Type B pancreatic cell (in vitro differentiated cells): ENCODE measurements at regions not wholly inside any gene's neighbourhood (a gene's known extent, or its start where the extent isn't known, plus 50 kb on each side); places are given as distances from the start of the nearest gene placed in this dataset.

ENCODE experiments used
- DNase-seq: peaks from one replicate; pipeline ENCODE4 v3.0.0; 2021; ENCODE audit warnings: mixed read lengths; ENCODE audit not compliant: unreplicated experiment; ENCODE audit errors: extremely low spot score
- H3K27ac Mint-ChIP-seq: 2 replicates; pipeline ENCODE4 v1.8.0; 2021; ENCODE audit warnings: mild to moderate bottlenecking, mixed read lengths
- H3K27me3 Mint-ChIP-seq: 2 replicates; pipeline ENCODE4 v1.8.0; 2021; ENCODE audit warnings: mixed read lengths
- H3K36me3 Mint-ChIP-seq: 2 replicates; pipeline ENCODE4 v1.8.0; 2021; ENCODE audit warnings: mixed read lengths
- H3K4me1 Mint-ChIP-seq: one replicate; pipeline ENCODE4 v1.8.0; 2021; ENCODE audit warnings: mixed read lengths; ENCODE audit not compliant: unreplicated experiment
- H3K4me3 Mint-ChIP-seq: 2 replicates; pipeline ENCODE4 v1.8.0; 2021; ENCODE audit warnings: mild to moderate bottlenecking, mixed read lengths
- H3K9me3 Mint-ChIP-seq: 2 replicates; pipeline ENCODE4 v1.8.0; 2021; ENCODE audit warnings: mixed read lengths
- CTCF ChIP-seq: fragments of 200-600 bp; sonication (generic); conservative IDR thresholded peaks from 2 replicates; pipeline ENCODE4 v1.5.0; 2021; ENCODE audit warnings: antibody characterized with exemption, mild to moderate bottlenecking

- Mint-ChIP-seq H3K36me3 (no peaks in the 10 kb centered on the region), H3K27ac (no peak overlapping the region), H3K4me1 (no peaks in the 10 kb centered on the region), H3K4me3 (no peak overlapping the region), H3K9me3 (peaks cover 9% of the 10 kb centered on the region), H3K27me3 (no peaks in the 10 kb centered on the region)
- no peak for DNase-seq
- no peak for TF ChIP-seq CTCF
Measured at GRCh38 chr18:65343571-65343970, 407.2 kb upstream of the CDH7 start.

GRCh38 chr18:65336411-65336810 lies 414.4 kb upstream of the CDH7 start:
- Mint-ChIP-seq H3K4me1 (no peaks in the 10 kb centered on the region), H3K27ac (no peak overlapping the region)

DNA sequence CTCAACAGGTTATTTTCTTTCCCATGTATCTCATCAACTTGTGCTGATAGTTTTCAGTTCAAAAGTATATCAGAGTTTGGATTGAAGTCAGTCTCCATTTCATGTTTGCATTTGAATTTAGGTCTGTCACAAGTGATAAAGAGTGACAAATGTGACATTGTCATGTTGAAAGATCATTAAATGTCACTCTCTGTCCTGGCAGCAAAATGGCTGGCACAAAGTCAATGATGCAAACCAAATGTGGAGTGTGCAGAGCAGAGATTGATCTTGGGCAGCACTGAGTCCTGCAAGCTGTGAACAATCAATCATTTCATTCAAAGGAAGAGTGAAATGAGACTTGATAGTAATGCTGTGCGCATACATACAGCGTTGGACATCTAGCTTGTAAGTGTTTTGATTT lies 421.8 kb upstream of the CDH7 start:
- Mint-ChIP-seq H3K4me3 (no peak overlapping the region), H3K9me3 (no peaks in the 10 kb centered on the region), H3K27me3 (no peaks in the 10 kb centered on the region), H3K36me3 (no peaks in the 10 kb centered on the region), H3K4me1 (no peaks in the 10 kb centered on the region), H3K27ac (no peak overlapping the region)
- no peak for TF ChIP-seq CTCF
- no peak for DNase-seq

More at GRCh38 chr18:65336411-65336810, 414.4 kb upstream of the CDH7 start:
- no peak for DNase-seq
- Mint-ChIP-seq H3K9me3 (no peaks in the 10 kb centered on the region), H3K36me3 (no peaks in the 10 kb centered on the region), H3K27me3 (no peaks in the 10 kb centered on the region), H3K4me3 (no peak overlapping the region)
- TF ChIP-seq CTCF = no peak

- DNase-seq = no peak
- TF ChIP-seq CTCF = no peak
- H3K9me3 Mint-ChIP-seq = no peaks in the 10 kb centered on the region
- H3K27ac Mint-ChIP-seq = no peak overlapping the region
- H3K4me1 Mint-ChIP-seq = no peaks in the 10 kb centered on the region
- H3K4me3 Mint-ChIP-seq = no peak overlapping the region
- H3K36me3 Mint-ChIP-seq = no peaks in the 10 kb centered on the region
- no peaks in the 10 kb centered on the region for H3K27me3 Mint-ChIP-seq
Measured at GRCh38 chr18:65326805-65327204, 424.0 kb upstream of the CDH7 start.

DNA sequence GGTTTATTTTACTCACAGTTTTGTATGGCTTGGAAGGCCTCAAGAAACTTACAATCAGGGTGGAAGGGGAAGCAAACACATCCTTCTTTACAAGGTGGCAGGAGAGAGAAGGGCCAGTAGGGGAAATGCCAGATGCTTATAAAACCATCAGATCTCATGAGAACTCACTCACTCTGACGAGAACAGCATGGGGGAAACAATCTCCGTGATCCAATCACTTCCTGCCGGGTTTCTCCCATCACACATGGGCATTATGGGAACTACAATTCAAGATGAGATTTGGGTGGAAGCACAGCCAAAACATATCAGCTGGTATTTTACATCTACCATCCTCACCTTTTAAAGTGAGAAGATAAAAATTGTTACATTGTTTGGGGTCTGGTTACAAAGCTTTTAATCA lies 427.9 kb upstream of the CDH7 start:
- Mint-ChIP-seq H3K4me3 (no peak overlapping the region), H3K27ac (no peak overlapping the region), H3K36me3 (no peaks in the 10 kb centered on the region), H3K9me3 (no peaks in the 10 kb centered on the region), H3K4me1 (no peaks in the 10 kb centered on the region), H3K27me3 (no peaks in the 10 kb centered on the region)
- TF ChIP-seq CTCF = no peak
- DNase-seq = no peak

- no peaks in the 10 kb centered on the region for H3K27me3 Mint-ChIP-seq
- H3K4me1 Mint-ChIP-seq = no peaks in the 10 kb centered on the region
- H3K9me3 Mint-ChIP-seq = no peaks in the 10 kb centered on the region
- no peak for DNase-seq
- no peaks in the 10 kb centered on the region for H3K36me3 Mint-ChIP-seq
- no peak overlapping the region for H3K4me3 Mint-ChIP-seq
- TF ChIP-seq CTCF = no peak
- no peak overlapping the region for H3K27ac Mint-ChIP-seq
Measured at GRCh38 chr18:65298422-65298821, 452.4 kb upstream of the CDH7 start.
